ENCODE measurements at regions not wholly inside any gene's neighbourhood (a gene's known extent, or its start where the extent isn't known, plus 50 kb on each side); places are given as distances from the start of the nearest gene placed in this dataset.

DNA sequence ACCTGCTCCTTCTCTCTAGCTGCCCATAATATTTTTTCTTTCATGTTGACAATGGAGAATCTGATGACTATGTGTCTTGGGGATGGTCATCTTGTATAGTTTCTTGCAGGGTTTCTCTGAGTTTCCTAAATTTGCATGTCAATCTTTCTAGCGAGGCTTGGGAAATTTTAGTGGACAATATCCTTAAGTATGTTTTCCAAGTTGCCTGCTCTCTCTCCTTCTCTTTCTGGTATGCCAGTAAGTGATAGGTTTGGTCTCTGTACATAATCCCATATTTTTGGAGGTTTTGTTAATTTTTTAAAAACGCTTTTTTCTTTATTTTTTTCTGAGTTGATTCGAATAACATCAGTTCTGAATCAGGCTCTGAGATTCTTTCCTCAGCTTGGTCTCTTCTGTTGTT is 370.9 kb upstream of the LYPLAL1 start:
- TF ChIP-seq, protein P1, sequence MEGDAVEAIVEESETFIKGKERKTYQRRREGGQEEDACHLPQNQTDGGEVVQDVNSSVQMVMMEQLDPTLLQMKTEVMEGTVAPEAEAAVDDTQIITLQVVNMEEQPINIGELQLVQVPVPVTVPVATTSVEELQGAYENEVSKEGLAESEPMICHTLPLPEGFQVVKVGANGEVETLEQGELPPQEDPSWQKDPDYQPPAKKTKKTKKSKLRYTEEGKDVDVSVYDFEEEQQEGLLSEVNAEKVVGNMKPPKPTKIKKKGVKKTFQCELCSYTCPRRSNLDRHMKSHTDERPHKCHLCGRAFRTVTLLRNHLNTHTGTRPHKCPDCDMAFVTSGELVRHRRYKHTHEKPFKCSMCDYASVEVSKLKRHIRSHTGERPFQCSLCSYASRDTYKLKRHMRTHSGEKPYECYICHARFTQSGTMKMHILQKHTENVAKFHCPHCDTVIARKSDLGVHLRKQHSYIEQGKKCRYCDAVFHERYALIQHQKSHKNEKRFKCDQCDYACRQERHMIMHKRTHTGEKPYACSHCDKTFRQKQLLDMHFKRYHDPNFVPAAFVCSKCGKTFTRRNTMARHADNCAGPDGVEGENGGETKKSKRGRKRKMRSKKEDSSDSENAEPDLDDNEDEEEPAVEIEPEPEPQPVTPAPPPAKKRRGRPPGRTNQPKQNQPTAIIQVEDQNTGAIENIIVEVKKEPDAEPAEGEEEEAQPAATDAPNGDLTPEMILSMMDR (conservative IDR thresholded peaks at IDR 0.05; ENCODE audit: low read length), result no peak
- no peak for TF ChIP-seq EZH2phosphoT487 (IDR thresholded peaks at IDR 0.05; ENCODE audit: borderline replicate concordance, low read depth, low read length)

All from OCI-LY7 (cell line).